ENCODE measurements at regions not wholly inside any gene's neighbourhood (a gene's known extent, or its start where the extent isn't known, plus 50 kb on each side); places are given as distances from the start of the nearest gene placed in this dataset.
"Not testable (repeated sequence)": the region's sequence is repeated elsewhere in the genome, so short reads cannot be mapped to it uniquely, and the experiment has no call there.

DNA sequence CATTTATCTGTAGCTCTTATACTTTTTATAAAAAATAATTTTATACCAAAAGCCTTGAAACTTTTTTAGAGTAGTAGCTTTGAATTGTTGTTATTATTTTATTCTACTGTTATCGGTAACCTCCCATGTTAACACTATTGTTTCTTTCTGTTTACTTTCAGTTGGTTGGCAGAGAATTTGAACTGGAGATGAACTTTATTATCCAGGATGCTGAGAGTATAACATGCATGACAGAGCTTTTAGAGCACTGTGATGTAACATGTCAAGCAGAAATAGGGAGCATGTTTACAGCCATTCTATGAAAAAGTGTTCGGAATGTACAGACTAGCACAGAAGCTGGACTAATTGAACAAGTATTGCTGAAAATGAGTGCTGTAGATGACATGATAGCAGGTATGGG, 194.6 kb downstream of the CCDC74A start:
- not testable (repeated sequence) for TF ChIP-seq POLR2A (IDR thresholded peaks at IDR 0.05)
- TF ChIP-seq, protein P1, sequence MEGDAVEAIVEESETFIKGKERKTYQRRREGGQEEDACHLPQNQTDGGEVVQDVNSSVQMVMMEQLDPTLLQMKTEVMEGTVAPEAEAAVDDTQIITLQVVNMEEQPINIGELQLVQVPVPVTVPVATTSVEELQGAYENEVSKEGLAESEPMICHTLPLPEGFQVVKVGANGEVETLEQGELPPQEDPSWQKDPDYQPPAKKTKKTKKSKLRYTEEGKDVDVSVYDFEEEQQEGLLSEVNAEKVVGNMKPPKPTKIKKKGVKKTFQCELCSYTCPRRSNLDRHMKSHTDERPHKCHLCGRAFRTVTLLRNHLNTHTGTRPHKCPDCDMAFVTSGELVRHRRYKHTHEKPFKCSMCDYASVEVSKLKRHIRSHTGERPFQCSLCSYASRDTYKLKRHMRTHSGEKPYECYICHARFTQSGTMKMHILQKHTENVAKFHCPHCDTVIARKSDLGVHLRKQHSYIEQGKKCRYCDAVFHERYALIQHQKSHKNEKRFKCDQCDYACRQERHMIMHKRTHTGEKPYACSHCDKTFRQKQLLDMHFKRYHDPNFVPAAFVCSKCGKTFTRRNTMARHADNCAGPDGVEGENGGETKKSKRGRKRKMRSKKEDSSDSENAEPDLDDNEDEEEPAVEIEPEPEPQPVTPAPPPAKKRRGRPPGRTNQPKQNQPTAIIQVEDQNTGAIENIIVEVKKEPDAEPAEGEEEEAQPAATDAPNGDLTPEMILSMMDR (IDR thresholded peaks at IDR 0.05 in 8 of 11, conservative IDR thresholded peaks at IDR 0.05 in 3 of 11): not testable (repeated sequence)
